Memory B cell (primary cell): ENCODE measurements at regions not wholly inside any gene's neighbourhood (a gene's known extent, or its start where the extent isn't known, plus 50 kb on each side); places are given as distances from the start of the nearest gene placed in this dataset.
"Not testable (repeated sequence)": the region's sequence is repeated elsewhere in the genome, so short reads cannot be mapped to it uniquely, and the experiment has no call there.

Experiments
- ATAC-seq: fragments of 150-1000 bp; cut with Tn5 transposase; 2 replicates; pipeline ENCODE4 v1.10.0; 2021; ENCODE audit warnings: low read depth, mild to moderate bottlenecking, moderate library complexity
- DNase-seq, 2 donors: peaks; one replicate each; pipeline ENCODE4 v3.0.0; 2022; ENCODE audit warnings: low spot score in 2 of 2
- H3K27ac Mint-ChIP-seq: one replicate; pipeline ENCODE4 v1.8.0; 2022; ENCODE audit warnings: mild to moderate bottlenecking, moderate library complexity, mixed read lengths
- H3K27me3 Mint-ChIP-seq: one replicate; pipeline ENCODE4 v1.8.0; 2022; ENCODE audit warnings: mixed read lengths
- H3K36me3 Mint-ChIP-seq: one replicate; pipeline ENCODE4 v1.8.0; 2022; ENCODE audit warnings: mild to moderate bottlenecking, mixed read lengths
- H3K4me1 Mint-ChIP-seq: one replicate; pipeline ENCODE4 v1.8.0; 2022; ENCODE audit warnings: mixed read lengths
- H3K4me3 Mint-ChIP-seq: one replicate; pipeline ENCODE4 v1.8.0; 2022; ENCODE audit warnings: mild to moderate bottlenecking, moderate library complexity, mixed read lengths
- H3K9me3 Mint-ChIP-seq: one replicate; pipeline ENCODE4 v1.8.0; 2022; ENCODE audit warnings: mixed read lengths

DNA sequence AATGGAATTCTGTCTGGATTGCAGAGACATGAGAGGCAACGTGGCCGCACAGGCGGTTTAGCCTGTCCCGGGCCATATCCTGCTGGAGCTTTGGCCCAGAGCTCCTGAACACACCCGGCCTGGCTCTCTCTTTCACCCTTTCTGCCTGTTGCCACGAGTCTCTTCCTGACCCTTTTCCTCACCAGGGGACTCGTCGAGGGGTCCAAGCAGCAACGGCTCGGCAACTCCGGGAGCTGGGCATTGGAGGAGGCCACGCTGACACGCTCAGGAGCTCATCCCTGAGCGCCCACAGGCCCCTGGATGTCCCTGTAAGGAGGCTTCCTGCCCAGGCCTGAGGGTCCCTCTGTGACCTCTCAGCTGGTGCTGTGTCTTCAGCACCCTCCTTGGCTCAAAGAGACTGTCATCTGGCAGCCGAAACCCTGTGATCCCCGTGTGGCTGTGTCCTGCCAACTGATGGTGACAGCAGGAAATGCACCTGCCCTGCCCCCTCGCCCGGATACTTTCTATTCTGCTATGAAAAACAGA is 103.8 kb downstream of the RNASET2 start:
- H3K4me3 Mint-ChIP-seq = no peak overlapping the region
- DNase-seq (no peak), ATAC-seq (peak; percentile 66)
- H3K36me3 Mint-ChIP-seq = peaks cover 8% of the 10 kb centered on the region
- H3K27me3 Mint-ChIP-seq = no peaks in the 10 kb centered on the region
- peaks cover 10% of the 10 kb centered on the region for H3K4me1 Mint-ChIP-seq
- H3K27ac Mint-ChIP-seq = peak overlapping the region; percentile 31
- H3K9me3 Mint-ChIP-seq = peaks cover 4% of the 10 kb centered on the region

DNA sequence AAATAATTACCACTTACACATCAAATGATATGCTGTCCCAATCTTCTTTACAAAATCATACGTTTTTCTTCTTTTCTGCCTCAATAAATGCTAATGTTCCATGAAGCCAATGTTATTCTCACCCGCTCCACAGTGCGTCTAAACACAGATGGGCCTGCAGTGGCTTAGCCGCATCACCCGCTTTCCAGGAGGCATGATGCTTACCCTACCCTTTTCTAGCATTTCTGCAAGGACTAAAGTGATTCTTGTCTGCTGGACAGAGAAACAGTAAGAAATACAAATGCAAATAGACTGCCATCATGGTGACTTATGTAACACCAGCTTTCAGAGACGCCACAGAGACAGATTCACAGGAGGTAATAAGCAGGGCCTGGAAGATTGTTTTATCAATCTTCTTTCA is 104.4 kb downstream of the RNASET2 start:
- Mint-ChIP-seq H3K27ac (no peak overlapping the region), H3K4me1 (peaks cover 10% of the 10 kb centered on the region), H3K9me3 (peaks cover 6% of the 10 kb centered on the region), H3K4me3 (no peak overlapping the region), H3K36me3 (peaks cover 5% of the 10 kb centered on the region), H3K27me3 (no peaks in the 10 kb centered on the region)
- no peak for DNase-seq
- no peak for ATAC-seq

DNA sequence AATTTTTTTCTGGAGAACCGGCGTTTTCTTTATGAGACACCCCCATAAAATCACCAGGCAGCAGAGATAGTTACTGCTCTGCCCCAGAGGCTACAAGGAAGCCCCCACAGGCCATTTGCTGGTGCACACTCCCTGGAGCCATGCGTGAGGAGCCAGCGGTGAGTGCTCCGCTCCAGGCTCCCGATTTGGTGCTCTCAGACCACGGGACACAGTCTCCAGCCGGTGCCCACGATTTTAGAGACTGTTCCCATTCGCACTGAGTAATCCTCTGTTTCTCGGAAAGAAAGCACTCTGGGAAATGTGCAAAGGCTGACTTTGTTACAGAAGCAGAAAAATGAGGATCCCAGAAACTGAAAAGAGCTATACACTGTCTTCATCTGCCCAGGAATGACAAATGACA is 104.9 kb downstream of the RNASET2 start:
- no peak overlapping the region for H3K27ac Mint-ChIP-seq
- H3K36me3 Mint-ChIP-seq = peaks cover 5% of the 10 kb centered on the region
- H3K4me3 Mint-ChIP-seq = no peak overlapping the region
- H3K9me3 Mint-ChIP-seq = peaks cover 6% of the 10 kb centered on the region
- no peaks in the 10 kb centered on the region for H3K27me3 Mint-ChIP-seq
- no peak for DNase-seq
- peaks cover 10% of the 10 kb centered on the region for H3K4me1 Mint-ChIP-seq
- ATAC-seq = no peak

- H3K27me3 Mint-ChIP-seq = no peaks in the 10 kb centered on the region
- no peak overlapping the region for H3K4me3 Mint-ChIP-seq
- H3K27ac Mint-ChIP-seq = no peak overlapping the region
Measured at GRCh38 chr6:166850677-166851076, 105.7 kb downstream of the RNASET2 start.

DNA sequence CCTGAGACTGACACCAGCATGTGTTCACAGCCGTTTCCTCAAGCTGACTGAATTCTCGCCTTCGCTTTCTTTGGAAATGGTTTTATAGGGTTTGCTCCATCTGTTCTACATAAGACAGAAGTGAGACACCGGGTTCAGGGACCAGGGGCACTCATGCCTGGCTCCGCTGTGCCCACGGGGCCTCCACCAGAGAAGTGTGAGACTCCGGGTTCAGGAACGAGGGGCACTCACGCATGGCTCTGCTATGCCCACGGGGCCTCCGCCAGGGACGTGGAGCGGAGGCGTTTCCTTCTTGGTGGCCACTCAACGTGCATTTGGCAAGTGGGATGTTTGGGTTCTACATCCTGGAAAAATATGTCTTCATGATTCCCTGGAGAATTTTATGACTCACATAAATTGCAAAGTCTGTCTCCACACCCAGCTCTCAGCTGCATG is 106.6 kb downstream of the RNASET2 start:
- peaks cover 13% of the 10 kb centered on the region for H3K9me3 Mint-ChIP-seq
- H3K36me3 Mint-ChIP-seq = peaks cover 9% of the 10 kb centered on the region
- no peak overlapping the region for H3K27ac Mint-ChIP-seq
- H3K4me3 Mint-ChIP-seq = no peak overlapping the region
- peaks cover 6% of the 10 kb centered on the region for H3K4me1 Mint-ChIP-seq
- DNase-seq (no peak), ATAC-seq (peak; percentile 43)
- H3K27me3 Mint-ChIP-seq = no peaks in the 10 kb centered on the region

More at GRCh38 chr6:166850677-166851076, 105.7 kb downstream of the RNASET2 start:
- Mint-ChIP-seq H3K36me3 (peaks cover 11% of the 10 kb centered on the region), H3K9me3 (peaks cover 11% of the 10 kb centered on the region), H3K4me1 (peaks cover 10% of the 10 kb centered on the region)
- no peak for ATAC-seq
- DNase-seq = no peak

GRCh38 chr6:166848979-166849748 is 107.2 kb downstream of the RNASET2 start:
- Mint-ChIP-seq H3K4me1 (peaks cover 6% of the 10 kb centered on the region), H3K9me3 (peaks cover 15% of the 10 kb centered on the region), H3K27me3 (no peaks in the 10 kb centered on the region), H3K36me3 (peaks cover 10% of the 10 kb centered on the region), H3K4me3 (no peak overlapping the region), H3K27ac (no peak overlapping the region)
- ATAC-seq (no peak), DNase-seq (no peak)

- Mint-ChIP-seq H3K36me3 (peaks cover 13% of the 10 kb centered on the region), H3K9me3 (peaks cover 17% of the 10 kb centered on the region)
- DNase-seq, H3K4me1 Mint-ChIP-seq, H3K27ac Mint-ChIP-seq, H3K27me3 Mint-ChIP-seq, H3K4me3 Mint-ChIP-seq: not testable (repeated sequence)
- ATAC-seq = peak; percentile 57
Measured at GRCh38 chr6:166846446-166847142, 109.8 kb downstream of the RNASET2 start.

GRCh38 chr6:166842607-166843006 is 113.7 kb downstream of the RNASET2 start:
- Mint-ChIP-seq H3K4me3 (no peak overlapping the region), H3K27me3 (no peaks in the 10 kb centered on the region), H3K4me1 (peaks cover 2% of the 10 kb centered on the region), H3K27ac (no peak overlapping the region), H3K36me3 (peaks cover 13% of the 10 kb centered on the region), H3K9me3 (peaks cover 17% of the 10 kb centered on the region)
- DNase-seq (no peak), ATAC-seq (no peak)

DNA sequence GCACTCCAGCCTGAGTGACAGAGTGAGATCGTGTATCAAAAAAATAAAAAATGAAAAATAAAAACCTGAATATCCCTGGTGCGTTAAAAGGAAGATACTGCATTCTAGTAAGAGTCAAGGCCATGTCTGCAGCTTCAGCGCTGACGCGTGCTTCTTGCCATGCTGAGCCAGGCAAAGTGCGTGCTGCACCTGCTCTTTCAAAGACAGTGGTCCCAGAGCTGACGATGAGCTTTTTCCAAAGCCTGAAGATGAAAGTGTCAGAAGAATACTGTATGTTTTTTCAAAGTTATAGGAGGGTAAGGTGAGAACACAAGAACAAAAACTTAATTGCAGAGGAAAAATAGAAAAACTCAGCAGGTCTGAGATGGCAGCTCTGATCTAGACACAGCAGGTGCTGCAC is 115.1 kb downstream of the RNASET2 start:
- Mint-ChIP-seq H3K4me3 (no peak overlapping the region), H3K36me3 (peaks cover 15% of the 10 kb centered on the region), H3K27me3 (peaks cover 3% of the 10 kb centered on the region), H3K27ac (no peak overlapping the region), H3K9me3 (peaks cover 17% of the 10 kb centered on the region), H3K4me1 (peaks cover 2% of the 10 kb centered on the region)
- DNase-seq (no peak), ATAC-seq (no peak)

DNA sequence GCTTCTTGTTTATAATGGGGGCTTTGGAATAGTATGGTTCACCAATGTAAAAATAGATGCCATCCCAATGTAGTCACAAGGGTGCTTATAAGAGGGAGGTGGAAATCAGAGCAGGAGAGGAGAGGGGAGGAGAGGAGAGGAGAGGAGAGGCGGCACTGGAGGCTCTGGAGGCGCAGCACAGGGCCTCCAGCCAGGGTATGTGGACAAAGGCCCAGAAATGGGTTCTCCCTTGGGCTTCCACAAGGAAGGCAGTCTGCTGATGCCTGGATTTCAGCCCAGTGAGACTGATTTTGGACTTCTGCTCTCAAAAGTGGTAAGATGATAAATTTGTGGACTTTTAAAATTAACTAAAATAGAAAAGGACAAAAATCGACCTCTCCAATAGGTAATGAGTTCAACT is 116.8 kb downstream of the RNASET2 start:
- no peak for ATAC-seq
- Mint-ChIP-seq H3K4me1 (peaks cover 2% of the 10 kb centered on the region), H3K27me3 (peaks cover 3% of the 10 kb centered on the region), H3K27ac (no peak overlapping the region), H3K4me3 (no peak overlapping the region), H3K9me3 (peaks cover 8% of the 10 kb centered on the region), H3K36me3 (peaks cover 8% of the 10 kb centered on the region)
- no peak for DNase-seq

DNA sequence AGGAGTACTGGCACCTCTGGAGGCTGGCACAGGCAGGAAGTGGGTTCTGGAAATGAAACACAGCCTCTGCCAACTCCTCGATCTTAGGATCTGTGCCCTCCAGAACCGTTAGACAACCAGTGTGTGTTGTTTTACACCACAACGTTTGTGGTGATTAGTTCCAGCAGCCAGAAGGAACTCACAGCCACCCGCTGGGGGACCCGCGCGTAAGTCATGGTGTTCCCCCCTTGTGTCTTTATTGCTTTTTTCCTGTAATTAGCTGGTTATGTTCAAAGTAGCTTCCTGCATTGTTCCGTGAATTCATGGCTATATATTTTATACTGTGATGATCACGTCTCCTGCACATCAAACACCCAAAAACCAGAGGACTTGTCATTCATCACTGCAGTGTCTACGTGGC is 117.4 kb downstream of the RNASET2 start:
- DNase-seq = no peak
- peaks cover 5% of the 10 kb centered on the region for H3K9me3 Mint-ChIP-seq
- no peak overlapping the region for H3K27ac Mint-ChIP-seq
- H3K4me1 Mint-ChIP-seq = peaks cover 2% of the 10 kb centered on the region
- H3K36me3 Mint-ChIP-seq = peaks cover 8% of the 10 kb centered on the region
- no peak for ATAC-seq
- no peak overlapping the region for H3K4me3 Mint-ChIP-seq
- peaks cover 3% of the 10 kb centered on the region for H3K27me3 Mint-ChIP-seq

- Mint-ChIP-seq H3K27ac (no peak overlapping the region), H3K9me3 (peaks cover 4% of the 10 kb centered on the region)
Measured at GRCh38 chr6:166836785-166837718, 119.3 kb downstream of the RNASET2 start.

DNA sequence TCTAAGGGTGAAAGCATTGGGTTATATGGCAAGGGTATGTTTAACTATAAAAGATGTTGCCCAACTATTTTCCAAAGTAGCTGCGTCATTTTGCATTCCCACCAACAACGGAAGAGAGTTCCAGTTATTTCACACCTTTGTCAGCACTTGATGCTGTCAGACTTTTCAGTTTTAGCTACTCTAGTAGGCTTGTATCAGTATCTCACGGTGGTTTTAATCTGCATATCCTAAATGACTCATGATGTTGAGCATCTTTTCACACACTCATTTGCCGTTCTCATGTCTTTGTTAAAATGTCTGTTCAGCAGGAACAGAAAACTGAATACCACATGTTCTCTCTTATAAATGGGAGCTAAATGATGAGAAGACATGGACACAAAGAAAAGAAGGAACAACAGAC is 122.3 kb downstream of the RNASET2 start:
- Mint-ChIP-seq H3K36me3 (peaks cover 5% of the 10 kb centered on the region), H3K4me3 (no peak overlapping the region), H3K4me1 (peaks cover 11% of the 10 kb centered on the region), H3K27me3 (peaks cover 3% of the 10 kb centered on the region), H3K27ac (no peak overlapping the region), H3K9me3 (peaks cover 4% of the 10 kb centered on the region)
- ATAC-seq = no peak
- no peak for DNase-seq

More at GRCh38 chr6:166836785-166837718, 119.3 kb downstream of the RNASET2 start:
- H3K27me3 Mint-ChIP-seq = peaks cover 3% of the 10 kb centered on the region
- DNase-seq (no peak), ATAC-seq (no peak)
- H3K4me1 Mint-ChIP-seq = peaks cover 2% of the 10 kb centered on the region
- H3K4me3 Mint-ChIP-seq = no peak overlapping the region
- peaks cover 5% of the 10 kb centered on the region for H3K36me3 Mint-ChIP-seq
